Stimulated activated naive CD4-positive, alpha-beta T cell (primary cell): ENCODE measurements at regions not wholly inside any gene's neighbourhood (a gene's known extent, or its start where the extent isn't known, plus 50 kb on each side); places are given as distances from the start of the nearest gene placed in this dataset.
"Not testable (repeated sequence)": the region's sequence is repeated elsewhere in the genome, so short reads cannot be mapped to it uniquely, and the experiment has no call there.

ENCODE experiments used
- DNase-seq, 6 experiments: peaks; one replicate each; lab custom pipeline; 2025; lab: John Stamatoyannopoulos, UW

DNA sequence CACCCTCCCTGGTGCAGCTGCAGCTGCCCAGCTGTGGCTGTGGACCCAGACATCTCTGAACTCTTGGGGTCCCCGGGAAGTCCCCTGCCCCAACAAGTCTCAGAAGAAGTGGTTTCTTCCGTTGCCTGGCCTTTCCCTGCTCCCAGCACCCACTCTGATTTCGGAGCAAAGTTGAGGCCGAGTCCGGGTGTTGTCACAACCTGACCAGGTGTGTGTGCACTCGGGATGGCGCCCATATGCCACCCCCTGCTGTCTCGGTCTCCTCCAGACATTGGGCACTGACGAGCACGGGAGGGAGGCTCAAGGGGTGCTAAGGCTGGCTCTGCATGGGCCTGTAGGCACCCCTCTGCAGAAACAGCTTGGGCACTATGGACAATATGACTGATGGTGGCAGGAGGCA lies 1055.3 kb downstream of the REEP3 start:
- no peak for DNase-seq

DNA sequence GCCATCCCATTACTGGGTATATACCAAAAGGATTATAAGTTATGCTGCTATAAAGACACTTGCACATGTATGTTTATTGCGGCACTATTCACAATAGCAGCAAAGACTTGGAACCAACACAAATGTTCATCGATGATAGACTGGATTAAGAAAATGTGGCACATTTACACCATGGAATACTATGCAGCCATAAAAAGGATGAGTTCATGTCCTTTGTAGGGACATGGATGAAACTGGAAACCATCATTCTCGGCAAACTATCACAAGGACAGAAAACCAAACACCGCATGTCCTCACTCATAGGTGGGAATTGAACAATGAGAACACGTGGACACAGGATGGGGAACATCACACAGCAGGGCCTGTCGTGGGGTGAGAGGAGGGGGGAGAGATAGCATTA lies 1057.6 kb downstream of the REEP3 start:
- not testable (repeated sequence) for DNase-seq

DNA sequence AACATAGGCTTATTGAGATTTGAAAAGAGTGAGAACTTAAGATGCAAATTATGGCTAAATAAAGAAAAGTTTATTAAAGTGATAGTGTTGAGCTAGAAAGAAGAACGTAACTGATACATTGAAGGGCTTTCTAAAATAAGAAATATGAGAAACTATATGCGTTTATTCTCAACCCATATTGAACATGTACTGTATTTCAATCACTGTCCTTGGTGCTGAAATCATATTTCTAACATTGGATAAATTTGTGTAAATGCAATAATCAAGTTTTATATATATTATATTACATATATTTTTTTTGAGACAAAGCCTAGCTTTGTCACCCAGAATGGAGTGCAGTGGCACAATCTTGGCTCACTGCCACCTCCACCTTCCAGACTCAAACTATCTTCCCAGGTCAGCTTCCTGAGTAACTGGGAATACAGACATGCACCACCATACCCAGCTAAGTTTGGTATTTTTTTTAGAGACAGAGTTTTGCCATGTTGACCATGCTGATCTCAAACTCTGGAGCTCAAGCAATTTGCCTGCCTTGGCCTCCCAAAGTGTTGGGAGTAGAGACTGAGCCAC lies 1065.8 kb downstream of the REEP3 start:
- no peak for DNase-seq

DNA sequence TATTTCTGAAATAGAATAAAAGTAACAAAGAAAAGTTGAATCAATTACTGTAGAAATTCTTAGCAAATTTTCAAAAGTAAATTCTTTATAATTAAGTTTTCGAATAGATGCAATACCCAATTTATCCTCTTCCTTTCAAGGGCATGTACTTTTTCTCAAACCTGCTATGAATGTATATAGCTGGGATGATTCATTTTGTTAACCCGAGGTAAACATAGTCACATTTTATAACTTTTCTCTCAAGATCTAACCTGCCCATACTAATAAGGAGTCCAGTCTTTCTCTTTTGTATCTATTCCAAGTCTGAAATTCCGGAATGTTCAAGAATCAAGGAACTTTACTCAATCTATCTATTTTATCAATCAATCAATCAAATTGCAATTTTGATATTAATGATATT lies 1072.9 kb downstream of the REEP3 start:
- DNase-seq = no peak

DNA sequence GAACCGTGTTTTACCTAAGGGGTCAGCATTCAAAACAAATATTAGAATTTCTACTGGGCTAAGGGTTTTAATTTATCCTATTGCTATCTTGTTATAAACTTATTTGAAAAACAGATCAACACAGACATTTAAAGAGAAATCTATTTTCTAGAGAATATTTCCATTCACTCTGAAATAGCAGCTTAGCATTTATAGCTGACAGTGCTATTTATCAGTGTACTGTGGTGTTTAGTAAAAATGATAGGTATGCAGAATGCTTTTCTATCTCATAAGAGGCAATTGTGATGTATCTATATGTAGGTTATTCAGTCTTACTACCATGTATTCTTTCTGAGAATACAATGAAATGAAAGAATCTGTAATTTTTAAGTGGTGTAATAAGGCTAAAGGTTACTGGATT lies 1077.4 kb downstream of the REEP3 start:
- DNase-seq = no peak

DNA sequence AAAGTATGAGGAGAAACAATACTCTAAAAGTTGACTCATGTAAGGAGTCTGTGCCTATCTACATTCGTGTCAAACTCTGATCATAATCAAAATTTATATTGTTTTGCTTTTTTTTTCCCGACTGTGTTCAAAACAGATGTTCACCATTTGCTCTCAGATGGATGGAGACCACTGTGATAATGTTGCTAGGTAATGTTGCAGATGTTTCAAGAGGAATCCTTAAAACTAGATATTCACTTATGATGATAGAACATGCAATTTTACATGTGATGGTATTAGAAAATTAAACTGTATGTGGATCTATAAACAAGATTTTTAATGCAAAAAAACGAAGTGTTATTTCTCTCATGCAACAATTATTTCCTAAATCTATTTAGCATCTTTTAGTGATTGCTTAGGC lies 1080.1 kb downstream of the REEP3 start:
- no peak for DNase-seq

DNA sequence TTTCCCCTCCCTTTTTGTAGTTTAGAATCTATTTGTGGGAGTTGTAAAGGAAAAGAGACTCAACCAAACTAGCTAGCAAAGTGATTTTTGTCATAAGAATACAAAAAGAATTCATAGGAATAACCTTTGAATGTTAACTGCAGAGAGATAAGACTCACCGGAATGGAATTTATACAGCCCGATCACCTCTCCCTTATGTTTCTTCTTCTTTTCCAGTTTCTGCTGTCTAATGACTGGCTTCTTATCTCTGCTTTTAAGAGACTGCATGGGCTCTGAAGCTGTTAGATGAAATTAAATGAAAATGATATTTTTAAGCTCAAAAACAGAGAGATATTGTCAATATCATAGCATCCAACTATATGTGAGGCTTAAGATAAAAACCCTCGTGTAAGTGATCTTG lies 1095.9 kb downstream of the REEP3 start:
- no peak for DNase-seq

DNA sequence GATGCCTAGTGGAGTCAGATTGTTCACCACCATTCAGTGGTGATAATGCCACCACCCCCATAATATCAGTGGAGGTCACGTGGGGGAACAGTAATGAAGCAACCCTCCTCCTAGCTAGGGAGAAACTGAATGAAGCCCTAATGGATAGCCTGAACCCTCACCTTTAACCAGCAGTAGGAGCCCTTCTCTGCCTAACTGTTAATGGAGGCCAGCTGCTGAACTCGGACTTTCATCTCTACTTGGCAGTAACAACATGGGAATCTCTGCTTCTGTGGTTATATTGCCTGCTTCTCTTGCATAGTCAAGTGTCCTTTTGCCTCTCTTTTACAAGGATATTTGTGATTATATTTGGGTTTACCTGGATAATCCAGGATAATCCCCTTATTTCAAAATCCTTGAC lies 1097.9 kb downstream of the REEP3 start:
- DNase-seq = no peak

DNA sequence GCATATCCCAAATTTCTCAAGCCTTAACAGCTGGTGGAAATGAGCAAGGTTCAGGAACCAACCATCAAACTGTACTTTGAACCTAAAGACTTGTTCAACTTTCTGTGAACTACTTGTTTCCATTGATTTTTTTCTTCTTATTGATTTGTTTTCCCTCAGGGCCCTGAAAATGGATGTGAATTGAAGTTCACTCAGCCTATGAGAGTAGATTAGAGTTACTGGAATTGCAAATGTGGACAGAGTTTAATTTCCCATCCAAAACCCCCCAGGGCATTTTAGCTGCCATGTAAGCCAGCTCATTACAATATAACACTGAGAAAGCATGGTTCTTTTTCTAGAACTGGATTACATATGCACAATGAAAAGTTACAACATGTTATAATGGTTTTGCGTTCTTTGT lies 1105.7 kb downstream of the REEP3 start:
- no peak for DNase-seq

DNA sequence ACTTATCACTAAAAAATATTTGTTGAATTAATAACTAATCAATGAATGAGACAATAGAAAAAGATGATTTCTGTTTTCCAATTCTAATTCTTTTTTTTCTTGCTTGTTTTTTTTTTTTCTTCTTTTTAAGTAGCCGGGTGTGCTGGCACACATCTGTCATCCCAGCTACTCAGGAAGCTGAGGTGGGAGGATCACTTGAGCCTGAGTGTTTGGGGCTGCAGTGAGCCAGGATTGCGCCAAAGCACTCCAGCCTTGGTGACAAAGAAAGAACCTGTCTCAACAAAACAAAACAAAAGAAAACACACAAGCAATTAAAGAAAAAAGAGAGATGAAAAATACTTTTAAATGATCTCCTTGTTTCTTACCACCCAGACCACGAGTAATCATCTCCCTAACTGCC lies 1109.3 kb downstream of the REEP3 start:
- DNase-seq = no peak

DNA sequence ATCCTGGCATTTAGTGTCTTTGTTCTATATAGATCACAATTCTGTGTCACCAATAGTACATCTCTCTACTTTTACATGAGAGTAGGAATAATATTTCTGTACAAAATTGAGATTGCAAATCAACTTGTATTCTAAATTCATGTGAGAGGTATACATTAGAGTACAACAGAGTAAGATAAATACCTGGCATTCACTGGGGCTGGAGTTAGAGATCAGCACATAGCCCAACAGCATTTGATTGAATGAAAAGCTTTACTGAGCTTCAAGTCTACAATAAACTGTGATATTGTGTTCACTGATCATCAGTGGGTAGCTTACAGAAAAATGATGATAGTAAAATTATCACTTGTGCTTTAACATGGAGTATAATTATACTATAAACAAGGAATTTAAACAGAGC lies 1114.7 kb downstream of the REEP3 start:
- DNase-seq = no peak

DNA sequence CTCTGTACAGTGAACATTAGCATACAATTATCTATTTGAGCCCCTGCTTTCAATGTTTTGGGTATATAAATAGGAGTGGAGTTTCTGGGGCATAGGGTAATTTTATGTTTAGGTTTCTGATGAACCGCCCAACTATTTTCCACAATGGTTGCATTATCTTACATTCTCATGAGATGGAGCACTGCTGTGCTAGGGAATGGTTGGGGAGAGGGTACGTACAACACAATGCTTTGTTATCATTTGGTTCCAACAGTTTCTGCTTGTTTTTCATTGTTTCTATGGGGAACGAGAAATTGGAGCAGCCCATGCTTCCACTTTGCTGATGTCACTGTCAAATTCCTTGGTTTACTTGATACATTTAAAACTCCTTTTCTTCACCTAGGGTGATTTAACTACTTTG lies 1115.3 kb downstream of the REEP3 start:
- DNase-seq = no peak

DNA sequence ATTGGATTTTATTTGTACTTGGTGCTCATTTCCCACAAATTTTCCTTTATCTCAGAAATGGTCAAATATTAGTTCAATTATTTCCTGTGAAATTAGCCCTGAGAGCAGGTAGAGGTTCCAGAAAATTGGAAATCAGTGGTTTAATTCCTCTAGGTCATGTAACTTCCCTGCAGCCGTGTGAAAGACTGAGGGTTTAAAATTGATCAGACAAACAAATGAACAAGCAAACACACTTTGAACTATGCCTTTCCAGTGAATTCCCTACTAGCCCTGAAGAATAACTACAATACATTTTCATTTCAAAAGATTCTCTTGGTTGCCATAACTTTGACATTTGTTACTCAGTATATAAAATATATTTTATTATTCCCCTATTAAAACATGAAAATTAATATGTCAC lies 1116.7 kb downstream of the REEP3 start:
- no peak for DNase-seq

DNA sequence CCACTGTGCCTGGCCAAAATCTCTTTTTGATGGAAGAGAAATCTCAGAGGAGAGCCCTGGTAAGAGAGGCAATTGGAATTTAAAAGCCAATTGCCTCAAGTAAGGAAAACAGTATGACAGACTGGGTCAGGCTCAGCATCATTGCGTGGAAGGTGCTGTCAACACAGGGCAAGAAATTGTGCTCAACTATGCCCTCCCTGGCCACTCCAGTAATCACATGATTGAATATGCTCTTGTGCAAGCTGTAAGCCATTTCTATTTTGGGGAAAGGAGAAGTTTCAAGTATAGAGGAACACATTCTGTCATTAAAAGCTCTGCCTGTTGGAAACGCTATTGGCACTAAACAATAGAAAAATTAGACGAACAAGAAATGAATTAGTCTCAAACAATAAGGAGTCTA lies 1127.7 kb downstream of the REEP3 start:
- no peak for DNase-seq

DNA sequence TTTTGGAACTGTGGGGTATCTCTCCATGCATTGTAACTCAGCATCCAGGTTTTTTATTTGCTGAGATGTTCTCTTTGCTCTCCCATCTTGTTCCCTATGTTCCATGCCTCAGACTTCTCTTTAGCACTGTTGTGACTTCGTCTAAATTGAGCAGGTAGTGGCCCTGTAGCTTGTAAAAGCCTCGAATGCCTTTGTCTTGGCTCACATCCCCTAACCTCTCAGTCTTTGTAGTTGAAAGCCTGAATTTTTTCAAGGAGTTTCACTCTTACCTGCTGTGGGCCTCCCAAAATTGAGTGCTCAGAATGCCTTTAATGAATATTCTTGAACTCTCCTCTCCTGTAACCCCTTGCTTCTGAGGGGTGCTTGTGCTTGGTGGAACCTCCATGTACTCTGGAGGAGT lies 1137.3 kb downstream of the REEP3 start:
- DNase-seq = no peak

DNA sequence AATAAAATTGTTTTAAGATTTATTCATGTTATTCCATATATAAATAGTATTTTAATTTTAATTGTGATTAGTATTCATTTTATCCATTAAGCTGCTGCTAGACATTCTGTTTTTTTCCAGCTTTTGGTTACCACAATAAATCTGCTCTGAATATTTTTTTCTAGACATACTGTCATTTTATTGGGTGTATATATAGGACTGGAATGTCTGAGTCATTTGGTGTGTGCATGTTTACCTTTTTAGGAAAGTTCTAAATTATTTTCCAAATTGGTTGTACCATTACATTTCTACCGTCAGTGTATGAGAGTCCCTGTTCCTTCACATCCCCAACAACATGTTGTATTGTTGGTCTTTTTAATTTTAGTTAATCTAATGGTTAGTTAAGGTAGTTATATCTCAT lies 1138.1 kb downstream of the REEP3 start:
- DNase-seq = no peak

DNA sequence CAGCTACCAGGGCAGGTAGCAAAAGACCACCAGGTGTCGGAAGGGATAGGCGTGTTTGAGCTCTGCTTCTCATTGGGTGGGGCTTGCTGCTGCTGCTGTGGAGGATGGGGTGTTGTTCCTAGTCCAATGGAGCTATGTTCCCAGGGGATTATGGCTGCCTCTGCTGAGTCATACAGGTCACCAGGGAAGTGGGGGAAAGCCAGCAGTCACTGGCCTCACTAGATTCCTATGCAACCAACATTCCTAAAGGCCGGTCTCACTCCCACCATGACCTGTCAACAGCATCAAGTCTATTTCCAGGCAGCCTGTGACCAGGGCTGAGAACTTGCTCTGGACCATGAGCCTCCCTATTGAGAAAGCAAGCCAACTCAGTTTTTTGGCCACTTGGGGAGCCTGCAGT lies 1160.8 kb downstream of the REEP3 start:
- DNase-seq = no peak

DNA sequence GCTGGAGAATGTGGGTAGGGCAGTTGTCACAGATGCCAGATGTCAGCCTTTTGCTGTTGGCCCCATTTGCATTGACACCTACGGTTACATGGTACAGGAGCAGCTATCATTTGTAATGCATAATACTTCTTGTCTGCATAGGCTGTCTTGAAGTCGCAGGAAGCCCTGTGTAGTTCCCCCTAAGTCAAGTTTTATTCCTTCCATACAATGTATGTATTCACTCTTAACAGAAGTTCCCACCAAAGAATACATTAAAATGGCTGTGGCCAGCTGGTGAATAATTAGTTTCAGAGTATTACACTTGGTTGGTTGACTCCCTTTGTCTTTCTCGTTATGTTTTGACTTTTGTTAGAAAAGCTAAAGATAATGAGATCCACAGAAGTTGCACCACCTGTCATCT lies 1169.0 kb downstream of the REEP3 start:
- DNase-seq = no peak

DNA sequence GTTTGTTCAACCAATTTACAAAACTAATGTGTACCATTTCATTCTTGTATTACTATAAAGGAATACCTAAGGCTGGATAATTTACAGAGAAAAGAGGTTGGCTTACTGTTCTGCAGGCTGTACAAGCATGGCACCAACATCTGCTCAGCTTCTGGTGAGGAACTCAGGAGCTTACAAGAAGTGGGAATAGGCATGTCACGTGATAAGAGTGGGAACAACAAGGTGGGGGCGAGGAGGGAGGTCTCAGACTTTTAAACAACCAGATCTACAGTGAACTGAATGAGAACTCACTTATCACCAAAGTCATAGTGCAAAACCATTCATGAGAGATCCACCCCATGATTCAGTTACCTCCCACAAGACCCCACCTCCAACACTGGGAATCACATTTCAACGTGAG lies 1178.0 kb downstream of the REEP3 start:
- no peak for DNase-seq

DNA sequence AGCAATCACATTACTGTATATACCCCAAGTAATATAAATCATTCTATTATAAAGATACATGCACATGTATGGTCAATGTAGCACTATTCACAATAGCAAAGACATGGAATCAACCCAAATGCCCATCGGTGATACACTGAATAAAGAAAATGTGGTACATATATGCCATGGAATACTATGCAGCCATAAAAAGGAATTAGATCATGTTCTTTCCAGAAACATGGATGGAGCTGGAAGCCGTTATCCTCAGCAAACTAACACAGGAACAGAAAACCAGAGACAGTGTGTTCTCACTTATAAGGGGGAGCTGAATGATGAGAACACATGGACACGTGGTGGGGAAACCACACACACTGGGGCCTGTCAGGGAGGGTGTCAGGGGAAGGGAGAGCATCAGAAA lies 1180.9 kb downstream of the REEP3 start:
- DNase-seq = not testable (repeated sequence)

DNA sequence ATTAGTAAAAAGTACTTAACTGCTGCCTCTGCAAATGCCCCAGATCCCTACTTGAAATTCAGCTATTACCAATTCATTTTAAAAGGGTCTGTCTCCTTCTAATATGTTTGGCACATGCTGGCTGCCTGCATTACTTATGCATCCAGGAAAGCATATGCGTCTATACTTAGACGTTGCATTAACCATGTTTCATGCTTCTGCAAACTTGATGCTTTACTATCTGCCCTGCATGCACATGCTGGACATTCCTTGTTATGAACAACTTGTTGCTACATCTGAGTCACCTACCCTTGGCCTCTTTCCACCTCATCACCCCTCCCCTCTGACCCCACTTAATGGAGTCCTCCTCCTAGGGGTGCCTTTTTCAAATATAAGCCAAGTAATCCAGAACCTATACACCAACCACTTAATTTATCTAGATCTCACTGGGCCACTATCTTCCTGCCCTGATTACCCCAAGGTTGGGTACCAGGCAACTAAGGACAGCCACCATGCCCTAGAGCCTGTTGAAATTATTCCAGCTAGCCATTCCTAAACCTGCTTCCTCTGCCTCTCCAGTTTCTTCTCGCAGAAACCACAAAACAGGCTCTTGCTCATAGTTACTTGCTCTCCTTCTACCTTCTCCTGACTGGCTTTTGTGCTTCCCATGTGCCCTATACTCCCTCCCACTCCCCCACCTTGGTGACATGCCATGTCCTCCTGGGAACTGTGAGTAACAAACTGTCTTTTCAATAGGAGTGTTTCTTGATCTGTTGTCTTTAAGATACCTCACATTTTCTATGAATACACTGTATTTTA lies 1187.9 kb downstream of the REEP3 start:
- no peak for DNase-seq

DNA sequence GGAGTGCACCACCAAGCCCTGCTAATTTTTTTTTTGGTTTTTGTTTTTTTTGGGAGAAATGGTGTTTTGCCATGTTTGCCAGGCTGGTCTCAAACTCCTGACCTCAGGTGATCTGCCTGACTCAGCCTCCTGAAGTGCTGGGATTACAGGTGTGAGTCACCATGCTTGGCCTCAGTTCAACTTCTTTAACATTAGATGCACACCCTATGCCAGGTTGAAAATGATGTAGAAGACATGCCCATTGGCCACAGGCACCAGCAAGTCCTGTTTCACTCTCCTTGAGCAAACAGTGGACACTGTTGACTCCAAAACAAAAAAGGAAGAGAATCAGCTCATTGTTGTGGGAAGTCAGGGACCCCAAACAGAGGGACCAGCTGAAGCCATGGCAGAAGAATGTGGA lies 1205.3 kb downstream of the REEP3 start:
- DNase-seq = no peak

DNA sequence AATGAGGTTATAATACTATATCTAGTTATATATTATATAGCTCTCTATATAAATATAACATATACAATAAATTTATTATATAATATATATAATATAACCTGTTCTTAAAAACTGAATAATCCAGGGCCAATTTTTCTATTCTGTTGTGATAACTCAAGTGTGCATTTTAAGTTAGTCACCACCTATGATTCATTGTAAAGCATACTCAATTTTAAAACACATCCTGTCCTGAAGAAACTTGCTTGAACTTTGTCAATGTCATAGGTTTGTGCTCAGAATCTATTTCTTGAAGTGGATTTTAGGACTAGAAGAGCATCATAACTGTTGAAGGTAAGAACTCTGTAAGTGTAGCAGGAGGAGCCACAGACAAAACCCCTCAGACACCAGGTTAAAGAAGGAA lies 1209.8 kb downstream of the REEP3 start:
- no peak for DNase-seq

DNA sequence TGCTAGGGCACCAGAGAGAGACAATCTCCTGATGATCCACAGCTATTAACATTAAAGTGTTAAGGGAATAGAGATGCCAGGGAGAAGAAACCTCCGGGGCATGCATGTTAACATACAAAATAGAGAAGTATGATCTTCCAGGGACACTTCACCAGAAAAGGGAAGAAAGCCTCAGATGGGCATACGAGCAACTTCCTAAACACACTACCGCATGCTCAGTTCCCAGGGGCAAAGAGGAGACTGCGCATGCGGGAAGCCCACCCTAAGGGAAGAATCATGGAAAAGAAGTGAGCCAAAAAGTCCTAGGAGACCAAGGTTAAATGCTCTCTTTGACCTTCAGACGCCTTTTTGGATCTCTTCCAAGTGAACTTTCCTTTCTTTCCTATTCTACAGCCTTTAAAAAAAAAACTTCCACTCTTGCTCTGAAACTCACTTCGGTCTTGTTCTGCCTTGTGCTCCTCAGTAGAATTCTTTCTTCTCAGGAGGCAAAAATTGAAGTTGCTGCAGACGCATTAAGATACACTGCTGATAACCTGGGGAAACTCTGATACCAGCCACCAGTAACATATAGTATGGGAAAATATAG lies 1211.3 kb downstream of the REEP3 start:
- no peak for DNase-seq
